Upper lobe of left lung (tissue), 6 donors: ENCODE measurements at regions not wholly inside any gene's neighbourhood (a gene's known extent, or its start where the extent isn't known, plus 50 kb on each side); places are given as distances from the start of the nearest gene placed in this dataset.

Source experiments
- ATAC-seq, 2 donors: fragments of 200-7000 bp; cut with Tn5 transposase; one replicate each; pipeline ENCODE4 v1.9.1; 2022; ENCODE audit warnings: mild to moderate bottlenecking in 2 of 2, moderate library complexity in 2 of 2; ENCODE audit not compliant: low FRiP score in 2 of 2
- DNase-seq, 2 donors: peaks; one replicate each; pipeline ENCODE4 v3.0.0-alpha.2; 2019 to 2020
- H3K27ac ChIP-seq, 4 donors: fragments of 200-600 bp; sonication (generic); one replicate each; pipeline ENCODE4 v1.5.1; 2016 to 2019
- H3K27me3 ChIP-seq, 4 donors: fragments of 200-600 bp; sonication (generic); one replicate each; pipeline ENCODE4 v1.5.1; 2017 to 2019
- H3K36me3 ChIP-seq, 4 donors: fragments of 200-600 bp; sonication (generic); one replicate each; pipeline ENCODE4 v1.5.1; 2016 to 2019
- H3K4me1 ChIP-seq, 4 donors: fragments of 200-600 bp; sonication (generic); one replicate each; pipeline ENCODE4 v1.5.1; 2018 to 2019
- H3K4me3 ChIP-seq, 4 donors: fragments of 200-600 bp; sonication (generic); one replicate each; pipeline ENCODE4 v1.5.1; 2017 to 2019; ENCODE audit warnings: mild to moderate bottlenecking in 2 of 4, moderate library complexity in 1 of 4
- H3K9me3 ChIP-seq, 4 donors: fragments of 200-600 bp; sonication (generic); one replicate each; pipeline ENCODE4 v1.5.1; 2018 to 2019
- CTCF ChIP-seq, 6 experiments: fragments of 450-650 bp in 4 of 6; fragments of 200-600 bp in 2 of 6; sonication (generic) in 2 of 6; IDR thresholded peaks; one replicate each; pipeline ENCODE4 v1.5.1; 2016 to 2019; ENCODE audit warnings: antibody characterized with exemption in 6 of 6
- EP300 ChIP-seq, 4 donors: sonication (generic); formaldehyde crosslinking; IDR thresholded peaks; one replicate each; pipeline ENCODE4 v1.5.1; 2017; ENCODE audit warnings: antibody characterized with exemption in 4 of 4, control low read depth in 2 of 4
- POLR2A ChIP-seq, 4 donors: fragments of 450-650 bp; IDR thresholded peaks; one replicate each; pipeline ENCODE4 v1.5.1; 2016 to 2017; ENCODE audit warnings: antibody characterized with exemption in 4 of 4, mild to moderate bottlenecking in 2 of 4
- POLR2AphosphoS5 ChIP-seq, 2 donors: sonication (generic); formaldehyde crosslinking; IDR thresholded peaks; one replicate each; pipeline ENCODE4 v1.5.1; 2017; ENCODE audit warnings: antibody characterized with exemption in 2 of 2
- WGBS, 2 donors: methylation state at CpG; one replicate each; pipeline ENCODE4 v1.1.5; 2017 to 2018; 5-methylcytosine and 5-hydroxymethylcytosine counted together
- donor health status: DM: no; HTN: no; CAD: no; lungs with moderate emphysema.
- donor health status: DM: no; HTN: yes; CAD: no; lungs with severe emphysema.

- no peak for DNase-seq
- Histone ChIP-seq H3K27ac (no peak overlapping the region), H3K36me3 (no peaks in the 10 kb centered on the region), H3K9me3 (no peaks in the 10 kb centered on the region), H3K4me1 (no peaks in the 10 kb centered on the region), H3K27me3 (no peaks in the 10 kb centered on the region), H3K4me3 (no peak overlapping the region)
- no peak for TF ChIP-seq POLR2A (IDR thresholded peaks at IDR 0.05)
- TF ChIP-seq POLR2AphosphoS5 (IDR thresholded peaks at IDR 0.05), result no peak
- no peak for TF ChIP-seq EP300 (IDR thresholded peaks at IDR 0.05)
- TF ChIP-seq CTCF (IDR thresholded peaks at IDR 0.05), result no peak
- whole genome bisulfite sequencing, 2 donors, result 82 to 89% methylated on average over 2 of the region's 2 CpGs
- no peak for ATAC-seq
Observed at GRCh38 chr2:22946553-22946952, 438.4 kb upstream of the KLHL29 start.

GRCh38 chr2:22947741-22948140 lies 437.2 kb upstream of the KLHL29 start:
- no peak overlapping the region for H3K27ac ChIP-seq
- TF ChIP-seq POLR2AphosphoS5 (IDR thresholded peaks at IDR 0.05), result no peak
- no peak for TF ChIP-seq CTCF (IDR thresholded peaks at IDR 0.05)
- DNase-seq (no peak), ATAC-seq (peak in 1 of 2 donors; percentile 37)
- no peak overlapping the region for H3K4me3 ChIP-seq
- no peaks in the 10 kb centered on the region for H3K36me3 ChIP-seq
- H3K9me3 ChIP-seq, result no peaks in the 10 kb centered on the region
- WGBS, 2 donors, result 86 to 95% methylated on average over 4 of the region's 4 CpGs
- H3K27me3 ChIP-seq, result no peaks in the 10 kb centered on the region
- H3K4me1 ChIP-seq, result no peaks in the 10 kb centered on the region

- Histone ChIP-seq H3K27ac (no peak overlapping the region), H3K36me3 (no peaks in the 10 kb centered on the region), H3K4me3 (no peak overlapping the region), H3K9me3 (no peaks in the 10 kb centered on the region), H3K27me3 (no peaks in the 10 kb centered on the region), H3K4me1 (no peaks in the 10 kb centered on the region)
- DNase-seq, result no peak
- TF ChIP-seq POLR2A (IDR thresholded peaks at IDR 0.05) (no peak), POLR2AphosphoS5 (IDR thresholded peaks at IDR 0.05) (no peak), CTCF (IDR thresholded peaks at IDR 0.05) (no peak)
- 44% methylated on average over 2 of the region's 2 CpGs for WGBS, 2 donors
- ATAC-seq, result no peak
Observed at GRCh38 chr2:22950431-22950830, 434.5 kb upstream of the KLHL29 start.

- no peaks in the 10 kb centered on the region for H3K36me3 ChIP-seq
- no peaks in the 10 kb centered on the region for H3K27me3 ChIP-seq
- ATAC-seq (peak in 1 of 2 donors; percentile 25), DNase-seq (no peak)
- TF ChIP-seq CTCF (IDR thresholded peaks at IDR 0.05) (no peak), POLR2A (IDR thresholded peaks at IDR 0.05) (no peak), EP300 (IDR thresholded peaks at IDR 0.05) (no peak), POLR2AphosphoS5 (IDR thresholded peaks at IDR 0.05) (no peak)
- H3K9me3 ChIP-seq, result no peaks in the 10 kb centered on the region
- no peak overlapping the region for H3K27ac ChIP-seq
- H3K4me3 ChIP-seq, result no peak overlapping the region
- WGBS, 2 donors, result 82 to 84% methylated on average over 6 of the region's 6 CpGs
- no peaks in the 10 kb centered on the region for H3K4me1 ChIP-seq
Observed at GRCh38 chr2:22952656-22953225, 432.2 kb upstream of the KLHL29 start.

- TF ChIP-seq POLR2A (IDR thresholded peaks at IDR 0.05) (no peak), CTCF (IDR thresholded peaks at IDR 0.05) (no peak), POLR2AphosphoS5 (IDR thresholded peaks at IDR 0.05) (no peak), EP300 (IDR thresholded peaks at IDR 0.05) (no peak)
- no peak overlapping the region for H3K27ac ChIP-seq
- no peaks in the 10 kb centered on the region for H3K4me1 ChIP-seq
- no peak for ATAC-seq
- no peak for DNase-seq
- no peaks in the 10 kb centered on the region for H3K36me3 ChIP-seq
- 95 to 99% methylated on average over 5 of the region's 5 CpGs for WGBS, 2 donors
- H3K27me3 ChIP-seq, result no peaks in the 10 kb centered on the region
- no peak overlapping the region for H3K4me3 ChIP-seq
- H3K9me3 ChIP-seq, result no peaks in the 10 kb centered on the region
Observed at GRCh38 chr2:22957446-22957845, 427.5 kb upstream of the KLHL29 start.
